ENCODE measurements at regions not wholly inside any gene's neighbourhood (a gene's known extent, or its start where the extent isn't known, plus 50 kb on each side); places are given as distances from the start of the nearest gene placed in this dataset.

GRCh38 chr20:29472606-29473005 lies 1784.9 kb upstream of the DEFB115 start:
- no peak for TF ChIP-seq CTCF (IDR thresholded peaks at IDR 0.05)
- TF ChIP-seq REST (IDR thresholded peaks at IDR 0.05; ENCODE audit: insufficient read depth in 1 of 2, low read depth in 2 of 2, low read length in 1 of 2): no peak
- no peak for TF ChIP-seq SIN3A (IDR thresholded peaks at IDR 0.05; ENCODE audit: borderline replicate concordance, insufficient read depth, low read depth, low read length)
- no peak for TF ChIP-seq POLR2AphosphoS5 (IDR thresholded peaks at IDR 0.05; ENCODE audit: low read depth, low read length)
